H9 (cell line): ENCODE measurements at regions not wholly inside any gene's neighbourhood (a gene's known extent, or its start where the extent isn't known, plus 50 kb on each side); places are given as distances from the start of the nearest gene placed in this dataset.

Source experiments
- DNase-seq: peaks from one replicate; pipeline ENCODE4 v3.0.0-alpha.2; 2017
- H2AFZ ChIP-seq: one replicate; pipeline ENCODE4 v1.6.1; 2013; ENCODE audit warnings: mild to moderate bottlenecking, low read length, control low read depth, moderate library complexity
- H2AK5ac ChIP-seq: 2 replicates; pipeline ENCODE4 v1.6.1; 2013; ENCODE audit warnings: low read length, control low read depth, mixed read lengths; ENCODE audit not compliant: insufficient read length
- H2BK120ac ChIP-seq: one replicate; pipeline ENCODE4 v1.6.1; 2013; ENCODE audit warnings: low read depth, mild to moderate bottlenecking, low read length, control low read depth, inconsistent platforms; ENCODE audit not compliant: poor library complexity, severe bottlenecking
- H2BK12ac ChIP-seq: 2 replicates; pipeline ENCODE4 v1.6.1; 2013; ENCODE audit warnings: low read length, control low read depth, mixed read lengths, low read depth; ENCODE audit not compliant: insufficient read length
- H2BK15ac ChIP-seq: 2 replicates; pipeline ENCODE4 v1.6.1; 2013; ENCODE audit warnings: low read depth, low read length, control low read depth
- H2BK20ac ChIP-seq: one replicate; pipeline ENCODE4 v1.6.1; 2013; ENCODE audit warnings: low read depth, mild to moderate bottlenecking, low read length, control low read depth, inconsistent platforms; ENCODE audit not compliant: poor library complexity, severe bottlenecking
- H2BK5ac ChIP-seq: 2 replicates; pipeline ENCODE4 v1.6.1; 2013; ENCODE audit warnings: low read length, control low read depth, mixed read lengths; ENCODE audit not compliant: insufficient read length
- H3K14ac ChIP-seq: 2 replicates; pipeline ENCODE4 v1.6.1; 2013; ENCODE audit warnings: low read length, control low read depth; ENCODE audit not compliant: insufficient read depth
- H3K18ac ChIP-seq: 2 replicates; pipeline ENCODE4 v1.6.1; 2013; ENCODE audit warnings: low read depth, mild to moderate bottlenecking, mixed read lengths, low read length, control low read depth; ENCODE audit not compliant: insufficient read length
- H3K23ac ChIP-seq: 2 replicates; pipeline ENCODE4 v1.6.1; 2013; ENCODE audit warnings: low read length, control low read depth, mixed read lengths, low read depth; ENCODE audit not compliant: insufficient read length
- H3K23me2 ChIP-seq: 2 replicates; pipeline ENCODE4 v1.6.1; 2013; ENCODE audit warnings: low read depth, mild to moderate bottlenecking, mixed read lengths, low read length, control low read depth; ENCODE audit not compliant: insufficient read length, poor library complexity, severe bottlenecking
- H3K27ac ChIP-seq: 2 replicates; pipeline ENCODE4 v1.5.1; 2013; ENCODE audit warnings: low read length, control low read depth, mixed read lengths, low read depth; ENCODE audit not compliant: insufficient read length
- H3K27me3 ChIP-seq: 2 replicates; pipeline ENCODE4 v1.6.1; 2013; ENCODE audit warnings: low read length, control low read depth, inconsistent platforms; ENCODE audit not compliant: insufficient read depth
- H3K4ac ChIP-seq: 2 replicates; pipeline ENCODE4 v1.6.1; 2013; ENCODE audit warnings: low read depth, mild to moderate bottlenecking, control low read depth, inconsistent platforms, low read length, moderate library complexity
- H3K4me1 ChIP-seq: 2 replicates; pipeline ENCODE4 v1.6.1; 2013; ENCODE audit warnings: low read length, control low read depth, inconsistent platforms; ENCODE audit not compliant: insufficient read depth
- H3K4me2 ChIP-seq: 2 replicates; pipeline ENCODE4 v1.6.1; 2013; ENCODE audit warnings: low read length, control low read depth, mixed read lengths; ENCODE audit not compliant: insufficient read length, insufficient read depth
- H3K56ac ChIP-seq: 2 replicates; pipeline ENCODE4 v1.6.1; 2013; ENCODE audit warnings: low read depth, mild to moderate bottlenecking, mixed read lengths, low read length, control low read depth; ENCODE audit not compliant: insufficient read length
- H3K79me1 ChIP-seq: 2 replicates; pipeline ENCODE4 v1.6.1; 2013; ENCODE audit warnings: low read depth, mild to moderate bottlenecking, moderate library complexity, low read length, control low read depth, inconsistent platforms; ENCODE audit not compliant: insufficient read depth, poor library complexity, severe bottlenecking
- H3K79me2 ChIP-seq: 2 replicates; pipeline ENCODE4 v1.6.1; 2013; ENCODE audit warnings: low read length, control low read depth, inconsistent platforms; ENCODE audit not compliant: insufficient read depth
- H3K9ac ChIP-seq: 2 replicates; pipeline ENCODE4 v1.6.1; 2013; ENCODE audit warnings: low read length, control low read depth, mixed read lengths; ENCODE audit not compliant: insufficient read length; ENCODE audit errors: extremely low read depth
- H3K9me3 ChIP-seq: one replicate; pipeline ENCODE4 v1.6.1; 2013; ENCODE audit warnings: low read depth, low read length, inconsistent platforms; ENCODE audit not compliant: control insufficient read depth
- H3T11ph ChIP-seq: one replicate; pipeline ENCODE4 v1.6.1; 2013; ENCODE audit warnings: mild to moderate bottlenecking, low read length, control low read depth, inconsistent platforms
- H4K20me1 ChIP-seq: one replicate; pipeline ENCODE4 v1.6.1; 2013; ENCODE audit not compliant: control insufficient read depth, insufficient read length, insufficient read depth
- H4K5ac ChIP-seq: 2 replicates; pipeline ENCODE4 v1.6.1; 2013; ENCODE audit warnings: low read depth, mild to moderate bottlenecking, mixed read lengths, low read length, control low read depth; ENCODE audit not compliant: insufficient read length
- H4K8ac ChIP-seq: replicated peaks from 2 replicates; pipeline ENCODE4 v1.6.1; 2013; ENCODE audit warnings: low read length, control low read depth, mixed read lengths, low read depth; ENCODE audit not compliant: insufficient read length
- H4K91ac ChIP-seq: 2 replicates; pipeline ENCODE4 v1.6.1; 2013; ENCODE audit warnings: low read depth, mild to moderate bottlenecking, moderate library complexity, mixed read lengths, low read length, control low read depth; ENCODE audit not compliant: insufficient read length
- H3K27ac Mint-ChIP-seq, 3 experiments: 2 replicates in 2 of 3; 3 replicates in 1 of 3; pipeline ENCODE4 v1.8.0; 2020 to 2021; ENCODE audit warnings: mixed read lengths in 3 of 3, mild to moderate bottlenecking in 1 of 3, moderate library complexity in 1 of 3
- H3K27me3 Mint-ChIP-seq: 2 replicates; pipeline ENCODE4 v1.8.0; 2021; ENCODE audit warnings: low read depth, mild to moderate bottlenecking, moderate library complexity, mixed read lengths
- H3K36me3 Mint-ChIP-seq, 3 experiments: 2 replicates in 2 of 3; 3 replicates in 1 of 3; pipeline ENCODE4 v1.8.0; 2020 to 2021; ENCODE audit warnings: low read depth in 3 of 3, mixed read lengths in 3 of 3; ENCODE audit not compliant: insufficient read depth in 1 of 3
- H3K4me1 Mint-ChIP-seq, 2 experiments: 2 replicates each; pipeline ENCODE4 v1.8.0; 2020; ENCODE audit warnings: mixed read lengths in 2 of 2
- H3K4me3 Mint-ChIP-seq, 2 experiments: 2 replicates in 1 of 2; 3 replicates in 1 of 2; pipeline ENCODE4 v1.8.0; 2020 to 2021; ENCODE audit warnings: mild to moderate bottlenecking in 2 of 2, mixed read lengths in 2 of 2, moderate library complexity in 1 of 2
- H3K9me3 Mint-ChIP-seq, 2 experiments: 2 replicates in 1 of 2; 3 replicates in 1 of 2; pipeline ENCODE4 v1.8.0; 2020; ENCODE audit warnings: mild to moderate bottlenecking in 2 of 2, mixed read lengths in 2 of 2, moderate library complexity in 1 of 2
- CTCF ChIP-seq: fragments of 200-600 bp; sonication (generic); conservative IDR thresholded peaks from 3 replicates; pipeline ENCODE4 v1.8.0; 2021; ENCODE audit warnings: antibody characterized with exemption, mild to moderate bottlenecking
- WGBS: extraction: QIAGEN DNeasy Blood & Tissue Kit; methylation state at CpG from one replicate; pipeline ENCODE4 v1.1.7; 2013; ENCODE audit warnings: missing lambda C conversion rate, low lambda C conversion rate, mixed read lengths; ENCODE audit not compliant: insufficient read length; ENCODE audit errors: extremely low coverage; 5-methylcytosine and 5-hydroxymethylcytosine counted together

- Mint-ChIP-seq H3K4me1 (no peaks in the 10 kb centered on the region), H3K36me3 (peaks cover 4 to 18% (median 11%) of the 10 kb centered on the region in 3 experiments; a peak in 4 of 7 replicates)
- no CpG with 5 or more reads among the region's 10 CpGs for WGBS
Observed at GRCh38 chr18:34611904-34612303, 98.2 kb upstream of the DTNA start.

More at GRCh38 chr18:34611904-34612303, 98.2 kb upstream of the DTNA start:
- H2BK120ac ChIP-seq: no peak overlapping the region
- H2BK20ac ChIP-seq: no peak overlapping the region
- H4K91ac ChIP-seq: no peak overlapping the region
- no peak overlapping the region for H2BK5ac ChIP-seq
- no peak overlapping the region for H2AK5ac ChIP-seq
- Mint-ChIP-seq H3K9me3 (peaks cover 8 to 13% of the 10 kb centered on the region in 2 experiments; a peak in 4 of 5 replicates), H3K4me3 (no peak overlapping the region), H3K27ac (peak overlapping the region in 1 of 3 experiments; percentile 40; a peak in 1 of 7 replicates), H3K27me3 (no peaks in the 10 kb centered on the region; the same call in 1 of the 2 replicates)
- no peak overlapping the region for H3K18ac ChIP-seq
- H2BK12ac ChIP-seq: no peak overlapping the region
- H3K56ac ChIP-seq: no peak overlapping the region
- peak overlapping the region; percentile 2; the same call in 1 of the 2 replicates for H3K14ac ChIP-seq
- H4K8ac ChIP-seq: no peak overlapping the region
- no peaks in the 10 kb centered on the region for H4K20me1 ChIP-seq
- no peaks in the 10 kb centered on the region for H3K79me1 ChIP-seq
- H4K5ac ChIP-seq: no peak overlapping the region
- H3K9me3 ChIP-seq: no peaks in the 10 kb centered on the region
- H3K23ac ChIP-seq: no peak overlapping the region
- no peak overlapping the region for H3K27ac ChIP-seq
- no peaks in the 10 kb centered on the region for H3K27me3 ChIP-seq
- H3K79me2 ChIP-seq: no peaks in the 10 kb centered on the region
- no peaks in the 10 kb centered on the region for H3K23me2 ChIP-seq
- no peak for DNase-seq
- no peak overlapping the region for H3K4ac ChIP-seq
- no peak overlapping the region for H3K9ac ChIP-seq
- no peak overlapping the region for H2AFZ ChIP-seq
- no peaks in the 10 kb centered on the region for H3K4me1 ChIP-seq
- no peak overlapping the region for H2BK15ac ChIP-seq
- no peak for TF ChIP-seq CTCF
- H3T11ph ChIP-seq: no peak overlapping the region
- H3K4me2 ChIP-seq: no peak overlapping the region
